SK-N-SH treated with all-trans-retinoic acid at 6 μM for 48 hours (cell line): ENCODE measurements at regions not wholly inside any gene's neighbourhood (a gene's known extent, or its start where the extent isn't known, plus 50 kb on each side); places are given as distances from the start of the nearest gene placed in this dataset.

Experiments used
- ARNTL ChIP-seq: fragments of 450-650 bp; formaldehyde crosslinking; IDR thresholded peaks from 2 replicates; pipeline ENCODE4 v1.5.0; 2020; ENCODE audit warnings: low read depth, mild to moderate bottlenecking, moderate library complexity, borderline replicate concordance
- BACH2 ChIP-seq: fragments of 250-450 bp; sonication (Bioruptor Pico); IDR thresholded peaks from 2 replicates; pipeline ENCODE4 v1.9.0; 2021; ENCODE audit warnings: mild to moderate bottlenecking, borderline replicate concordance
- CSDC2 ChIP-seq: fragments of 250-450 bp; sonication (Bioruptor Pico); IDR thresholded peaks from 2 replicates; pipeline ENCODE4 v1.5.0; 2020; ENCODE audit warnings: mild to moderate bottlenecking, moderate library complexity
- GLIS3 ChIP-seq: fragments of 250-450 bp; sonication (Bioruptor Pico); IDR thresholded peaks from 2 replicates; pipeline ENCODE4 v1.5.0; 2020; ENCODE audit warnings: mild to moderate bottlenecking, moderate library complexity
- OSR1 ChIP-seq: fragments of 250-450 bp; sonication (Bioruptor Pico); IDR thresholded peaks from 2 replicates; pipeline ENCODE4 v1.8.0; 2022; ENCODE audit warnings: moderate library complexity, mild to moderate bottlenecking, inconsistent platforms
- RARB ChIP-seq: fragments of 250-450 bp; sonication (Bioruptor Pico); IDR thresholded peaks from 2 replicates; pipeline ENCODE4 v1.8.0; 2021; ENCODE audit warnings: mild to moderate bottlenecking, moderate library complexity
- ZC3H10 ChIP-seq: fragments of 250-450 bp; sonication (Bioruptor Pico); IDR thresholded peaks from 2 replicates; pipeline ENCODE4 v1.5.1; 2021; ENCODE audit warnings: mild to moderate bottlenecking, moderate library complexity
- ZFP3 ChIP-seq: fragments of 250-450 bp; sonication (Bioruptor Pico); IDR thresholded peaks from 2 replicates; pipeline ENCODE4 v1.5.0; 2020; ENCODE audit warnings: mild to moderate bottlenecking, moderate library complexity
- ZNF70 ChIP-seq: fragments of 450-650 bp; formaldehyde crosslinking; IDR thresholded peaks from 2 replicates; pipeline ENCODE4 v1.5.0; 2020; ENCODE audit warnings: mild to moderate bottlenecking, moderate library complexity
- ZNF8 ChIP-seq: fragments of 450-650 bp; formaldehyde crosslinking; IDR thresholded peaks from 2 replicates; pipeline ENCODE4 v1.5.0; 2020; ENCODE audit warnings: mild to moderate bottlenecking, moderate library complexity
- TF ChIP-seq, protein P1 (sequence below): fragments of 250-450 bp; sonication (Bioruptor Pico); IDR thresholded peaks from 2 replicates; pipeline ENCODE4 v1.8.0; 2020; ENCODE audit warnings: mild to moderate bottlenecking, moderate library complexity, borderline replicate concordance
- TF ChIP-seq, protein P2 (sequence below): fragments of 250-450 bp; sonication (Bioruptor Pico); IDR thresholded peaks from 2 replicates; pipeline ENCODE4 v1.5.1; 2020; ENCODE audit warnings: low read depth, mild to moderate bottlenecking, moderate library complexity
- TF ChIP-seq, protein P3 (sequence below): fragments of 250-450 bp; sonication (Bioruptor Pico); IDR thresholded peaks from 2 replicates; pipeline ENCODE4 v1.5.0; 2020; ENCODE audit warnings: mild to moderate bottlenecking, moderate library complexity

DNA sequence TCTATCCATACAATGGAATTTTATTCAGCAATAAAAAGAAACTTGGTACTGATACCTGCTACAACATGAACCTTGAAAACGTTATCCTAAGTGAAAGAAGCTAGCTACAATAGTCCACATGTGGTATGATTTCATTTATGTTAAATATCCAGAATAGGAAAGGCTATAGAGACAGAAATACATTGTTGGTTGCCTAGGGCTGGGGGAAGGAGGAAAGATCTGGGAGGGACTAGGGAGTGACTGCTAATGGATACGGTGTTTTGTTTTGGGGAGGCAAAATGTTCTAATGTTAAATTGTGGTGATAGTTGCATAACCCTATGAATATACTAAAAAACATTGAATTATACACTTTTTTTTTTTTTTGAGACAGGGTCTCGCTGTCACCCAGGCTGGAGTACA is 141.1 kb upstream of the ARX start:
- TF ChIP-seq, protein P1, sequence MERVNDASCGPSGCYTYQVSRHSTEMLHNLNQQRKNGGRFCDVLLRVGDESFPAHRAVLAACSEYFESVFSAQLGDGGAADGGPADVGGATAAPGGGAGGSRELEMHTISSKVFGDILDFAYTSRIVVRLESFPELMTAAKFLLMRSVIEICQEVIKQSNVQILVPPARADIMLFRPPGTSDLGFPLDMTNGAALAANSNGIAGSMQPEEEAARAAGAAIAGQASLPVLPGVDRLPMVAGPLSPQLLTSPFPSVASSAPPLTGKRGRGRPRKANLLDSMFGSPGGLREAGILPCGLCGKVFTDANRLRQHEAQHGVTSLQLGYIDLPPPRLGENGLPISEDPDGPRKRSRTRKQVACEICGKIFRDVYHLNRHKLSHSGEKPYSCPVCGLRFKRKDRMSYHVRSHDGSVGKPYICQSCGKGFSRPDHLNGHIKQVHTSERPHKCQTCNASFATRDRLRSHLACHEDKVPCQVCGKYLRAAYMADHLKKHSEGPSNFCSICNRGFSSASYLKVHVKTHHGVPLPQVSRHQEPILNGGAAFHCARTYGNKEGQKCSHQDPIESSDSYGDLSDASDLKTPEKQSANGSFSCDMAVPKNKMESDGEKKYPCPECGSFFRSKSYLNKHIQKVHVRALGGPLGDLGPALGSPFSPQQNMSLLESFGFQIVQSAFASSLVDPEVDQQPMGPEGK (CRISPR knock-in tag), result no peak
- TF ChIP-seq ZFP3 (no peak), RARB (CRISPR knock-in tag) (no peak), ZNF8 (CRISPR knock-in tag) (no peak), BACH2 (no peak), CSDC2 (CRISPR knock-in tag) (no peak), OSR1 (CRISPR knock-in tag) (no peak), ARNTL (CRISPR knock-in tag) (no peak), ZNF70 (no peak), ZC3H10 (no peak), GLIS3 (no peak)
- TF ChIP-seq, protein P2, sequence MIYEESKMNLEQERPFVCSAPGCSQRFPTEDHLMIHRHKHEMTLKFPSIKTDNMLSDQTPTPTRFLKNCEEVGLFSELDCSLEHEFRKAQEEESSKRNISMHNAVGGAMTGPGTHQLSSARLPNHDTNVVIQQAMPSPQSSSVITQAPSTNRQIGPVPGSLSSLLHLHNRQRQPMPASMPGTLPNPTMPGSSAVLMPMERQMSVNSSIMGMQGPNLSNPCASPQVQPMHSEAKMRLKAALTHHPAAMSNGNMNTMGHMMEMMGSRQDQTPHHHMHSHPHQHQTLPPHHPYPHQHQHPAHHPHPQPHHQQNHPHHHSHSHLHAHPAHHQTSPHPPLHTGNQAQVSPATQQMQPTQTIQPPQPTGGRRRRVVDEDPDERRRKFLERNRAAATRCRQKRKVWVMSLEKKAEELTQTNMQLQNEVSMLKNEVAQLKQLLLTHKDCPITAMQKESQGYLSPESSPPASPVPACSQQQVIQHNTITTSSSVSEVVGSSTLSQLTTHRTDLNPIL (CRISPR knock-in tag), result no peak
- TF ChIP-seq, protein P3, sequence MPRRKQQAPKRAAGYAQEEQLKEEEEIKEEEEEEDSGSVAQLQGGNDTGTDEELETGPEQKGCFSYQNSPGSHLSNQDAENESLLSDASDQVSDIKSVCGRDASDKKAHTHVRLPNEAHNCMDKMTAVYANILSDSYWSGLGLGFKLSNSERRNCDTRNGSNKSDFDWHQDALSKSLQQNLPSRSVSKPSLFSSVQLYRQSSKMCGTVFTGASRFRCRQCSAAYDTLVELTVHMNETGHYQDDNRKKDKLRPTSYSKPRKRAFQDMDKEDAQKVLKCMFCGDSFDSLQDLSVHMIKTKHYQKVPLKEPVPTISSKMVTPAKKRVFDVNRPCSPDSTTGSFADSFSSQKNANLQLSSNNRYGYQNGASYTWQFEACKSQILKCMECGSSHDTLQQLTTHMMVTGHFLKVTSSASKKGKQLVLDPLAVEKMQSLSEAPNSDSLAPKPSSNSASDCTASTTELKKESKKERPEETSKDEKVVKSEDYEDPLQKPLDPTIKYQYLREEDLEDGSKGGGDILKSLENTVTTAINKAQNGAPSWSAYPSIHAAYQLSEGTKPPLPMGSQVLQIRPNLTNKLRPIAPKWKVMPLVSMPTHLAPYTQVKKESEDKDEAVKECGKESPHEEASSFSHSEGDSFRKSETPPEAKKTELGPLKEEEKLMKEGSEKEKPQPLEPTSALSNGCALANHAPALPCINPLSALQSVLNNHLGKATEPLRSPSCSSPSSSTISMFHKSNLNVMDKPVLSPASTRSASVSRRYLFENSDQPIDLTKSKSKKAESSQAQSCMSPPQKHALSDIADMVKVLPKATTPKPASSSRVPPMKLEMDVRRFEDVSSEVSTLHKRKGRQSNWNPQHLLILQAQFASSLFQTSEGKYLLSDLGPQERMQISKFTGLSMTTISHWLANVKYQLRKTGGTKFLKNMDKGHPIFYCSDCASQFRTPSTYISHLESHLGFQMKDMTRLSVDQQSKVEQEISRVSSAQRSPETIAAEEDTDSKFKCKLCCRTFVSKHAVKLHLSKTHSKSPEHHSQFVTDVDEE (CRISPR knock-in tag), result no peak
